HepG2 (cell line): ENCODE measurements at regions not wholly inside any gene's neighbourhood (a gene's known extent, or its start where the extent isn't known, plus 50 kb on each side); places are given as distances from the start of the nearest gene placed in this dataset.

Source experiments
- HMG20B ChIP-seq: conservative IDR thresholded peaks from 2 replicates; pipeline ENCODE4 v1.6.1; 2016; ENCODE audit warnings: missing genetic modification reagents, missing compliant biosample characterization
- HNF4G ChIP-seq, 2 experiments: sonication (generic) in 1 of 2; formaldehyde crosslinking in 1 of 2; IDR thresholded peaks; 2 replicates each; pipeline versions ENCODE4 v1.4.0 to v1.6.1; 2011 to 2020; ENCODE audit warnings: borderline replicate concordance in 2 of 2, low read depth in 2 of 2, mild to moderate bottlenecking in 2 of 2, low read length in 1 of 2, missing genetic modification reagents in 1 of 2, moderate library complexity in 1 of 2
- HOXA5 ChIP-seq: sonication (generic); formaldehyde crosslinking; IDR thresholded peaks from 2 replicates; pipeline ENCODE4 v1.4.0; 2020; ENCODE audit warnings: missing genetic modification reagents
- JARID2 ChIP-seq: sonication (generic); formaldehyde crosslinking; IDR thresholded peaks from 2 replicates; pipeline ENCODE4 v1.8.1; 2023; ENCODE audit warnings: missing genetic modification reagents, inconsistent platforms; ENCODE audit not compliant: insufficient replicate concordance
- KLF15 ChIP-seq: sonication (generic); formaldehyde crosslinking; IDR thresholded peaks from 2 replicates; pipeline ENCODE4 v1.8.1; 2023; ENCODE audit warnings: borderline replicate concordance, mild to moderate bottlenecking, inconsistent platforms, missing genetic modification reagents, mixed read lengths
- MIXL1 ChIP-seq: IDR thresholded peaks from 2 replicates; pipeline ENCODE4 v1.6.1; 2016
- SP1 ChIP-seq, 2 experiments: fragments of 450-650 bp in 1 of 2; sonication (generic) in 1 of 2; formaldehyde crosslinking in 1 of 2; IDR thresholded peaks; 2 replicates each; pipeline versions ENCODE4 v1.4.0 to v1.6.1; 2016 to 2020; ENCODE audit warnings: missing genetic modification reagents in 1 of 2
- TF ChIP-seq, protein P1 (sequence below): sonication (generic); formaldehyde crosslinking; IDR thresholded peaks from 2 replicates; pipeline ENCODE4 v1.4.0; 2020; ENCODE audit warnings: missing genetic modification reagents, borderline replicate concordance
- TF ChIP-seq, protein P2 (sequence below): IDR thresholded peaks from 2 replicates; pipeline ENCODE4 v1.6.1; 2012; ENCODE audit warnings: low read depth, low read length, improper control_type of control experiment
- TF ChIP-seq, protein P3 (sequence below): IDR thresholded peaks from 2 replicates; pipeline ENCODE4 v1.4.0; 2020; ENCODE audit warnings: mild to moderate bottlenecking, missing genetic modification reagents
- TF ChIP-seq, protein P4 (sequence below): sonication (generic); formaldehyde crosslinking; conservative IDR thresholded peaks from 2 replicates; pipeline ENCODE4 v1.4.0; 2020; ENCODE audit warnings: mild to moderate bottlenecking, missing genetic modification reagents, moderate library complexity
- TF ChIP-seq, protein P5 (sequence below): sonication (generic); formaldehyde crosslinking; IDR thresholded peaks from 2 replicates; pipeline ENCODE4 v1.5.0; 2020; ENCODE audit warnings: mild to moderate bottlenecking, missing genetic modification reagents

DNA sequence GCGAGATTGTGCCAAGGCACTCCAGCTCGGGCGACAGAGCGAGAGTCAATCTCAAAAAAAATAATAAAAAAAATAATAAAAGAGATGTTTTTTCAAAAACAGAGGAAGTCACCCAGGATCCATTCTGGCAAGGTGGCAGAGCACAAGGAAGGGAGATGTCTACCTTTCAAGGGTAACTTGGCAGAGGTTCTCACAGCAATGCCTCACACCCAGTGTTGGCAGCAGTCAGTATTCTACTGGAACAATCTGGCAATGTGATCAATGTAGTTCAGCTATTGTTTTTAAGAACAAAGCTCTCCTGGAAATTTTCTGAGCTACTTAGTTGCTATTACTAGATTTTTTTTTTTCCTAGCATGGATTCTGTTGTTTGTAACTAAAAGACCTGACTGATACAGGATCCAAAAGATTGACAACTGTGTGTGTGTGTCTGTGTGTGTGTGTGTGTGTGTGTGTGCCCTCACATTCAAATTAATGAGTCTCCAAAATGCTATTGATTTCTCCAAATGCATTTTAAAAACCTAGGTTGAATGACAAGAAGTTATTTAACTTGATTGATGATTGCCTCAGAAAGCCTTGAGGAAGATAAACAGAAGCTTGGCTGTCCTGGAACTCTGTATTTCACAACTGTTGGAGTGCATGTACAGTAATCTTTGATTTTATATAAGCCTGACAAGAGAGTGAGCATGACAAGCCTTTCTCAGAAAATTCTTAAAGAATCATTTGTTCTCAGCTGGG is 114.1 kb upstream of the RREB1 start (continued):
- TF ChIP-seq, protein P1, sequence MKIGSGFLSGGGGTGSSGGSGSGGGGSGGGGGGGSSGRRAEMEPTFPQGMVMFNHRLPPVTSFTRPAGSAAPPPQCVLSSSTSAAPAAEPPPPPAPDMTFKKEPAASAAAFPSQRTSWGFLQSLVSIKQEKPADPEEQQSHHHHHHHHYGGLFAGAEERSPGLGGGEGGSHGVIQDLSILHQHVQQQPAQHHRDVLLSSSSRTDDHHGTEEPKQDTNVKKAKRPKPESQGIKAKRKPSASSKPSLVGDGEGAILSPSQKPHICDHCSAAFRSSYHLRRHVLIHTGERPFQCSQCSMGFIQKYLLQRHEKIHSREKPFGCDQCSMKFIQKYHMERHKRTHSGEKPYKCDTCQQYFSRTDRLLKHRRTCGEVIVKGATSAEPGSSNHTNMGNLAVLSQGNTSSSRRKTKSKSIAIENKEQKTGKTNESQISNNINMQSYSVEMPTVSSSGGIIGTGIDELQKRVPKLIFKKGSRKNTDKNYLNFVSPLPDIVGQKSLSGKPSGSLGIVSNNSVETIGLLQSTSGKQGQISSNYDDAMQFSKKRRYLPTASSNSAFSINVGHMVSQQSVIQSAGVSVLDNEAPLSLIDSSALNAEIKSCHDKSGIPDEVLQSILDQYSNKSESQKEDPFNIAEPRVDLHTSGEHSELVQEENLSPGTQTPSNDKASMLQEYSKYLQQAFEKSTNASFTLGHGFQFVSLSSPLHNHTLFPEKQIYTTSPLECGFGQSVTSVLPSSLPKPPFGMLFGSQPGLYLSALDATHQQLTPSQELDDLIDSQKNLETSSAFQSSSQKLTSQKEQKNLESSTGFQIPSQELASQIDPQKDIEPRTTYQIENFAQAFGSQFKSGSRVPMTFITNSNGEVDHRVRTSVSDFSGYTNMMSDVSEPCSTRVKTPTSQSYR (CRISPR knock-in tag) = no peak
- TF ChIP-seq, protein P2, sequence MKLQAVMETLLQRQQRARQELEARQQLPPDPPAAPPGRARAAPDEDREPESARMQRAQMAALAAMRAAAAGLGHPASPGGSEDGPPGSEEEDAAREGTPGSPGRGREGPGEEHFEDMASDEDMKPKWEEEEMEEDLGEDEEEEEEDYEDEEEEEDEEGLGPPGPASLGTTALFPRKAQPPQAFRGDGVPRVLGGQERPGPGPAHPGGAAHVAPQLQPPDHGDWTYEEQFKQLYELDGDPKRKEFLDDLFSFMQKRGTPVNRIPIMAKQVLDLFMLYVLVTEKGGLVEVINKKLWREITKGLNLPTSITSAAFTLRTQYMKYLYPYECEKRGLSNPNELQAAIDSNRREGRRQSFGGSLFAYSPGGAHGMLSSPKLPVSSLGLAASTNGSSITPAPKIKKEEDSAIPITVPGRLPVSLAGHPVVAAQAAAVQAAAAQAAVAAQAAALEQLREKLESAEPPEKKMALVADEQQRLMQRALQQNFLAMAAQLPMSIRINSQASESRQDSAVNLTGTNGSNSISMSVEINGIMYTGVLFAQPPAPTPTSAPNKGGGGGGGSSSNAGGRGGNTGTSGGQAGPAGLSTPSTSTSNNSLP = peak; percentile 66
- TF ChIP-seq, protein P3, sequence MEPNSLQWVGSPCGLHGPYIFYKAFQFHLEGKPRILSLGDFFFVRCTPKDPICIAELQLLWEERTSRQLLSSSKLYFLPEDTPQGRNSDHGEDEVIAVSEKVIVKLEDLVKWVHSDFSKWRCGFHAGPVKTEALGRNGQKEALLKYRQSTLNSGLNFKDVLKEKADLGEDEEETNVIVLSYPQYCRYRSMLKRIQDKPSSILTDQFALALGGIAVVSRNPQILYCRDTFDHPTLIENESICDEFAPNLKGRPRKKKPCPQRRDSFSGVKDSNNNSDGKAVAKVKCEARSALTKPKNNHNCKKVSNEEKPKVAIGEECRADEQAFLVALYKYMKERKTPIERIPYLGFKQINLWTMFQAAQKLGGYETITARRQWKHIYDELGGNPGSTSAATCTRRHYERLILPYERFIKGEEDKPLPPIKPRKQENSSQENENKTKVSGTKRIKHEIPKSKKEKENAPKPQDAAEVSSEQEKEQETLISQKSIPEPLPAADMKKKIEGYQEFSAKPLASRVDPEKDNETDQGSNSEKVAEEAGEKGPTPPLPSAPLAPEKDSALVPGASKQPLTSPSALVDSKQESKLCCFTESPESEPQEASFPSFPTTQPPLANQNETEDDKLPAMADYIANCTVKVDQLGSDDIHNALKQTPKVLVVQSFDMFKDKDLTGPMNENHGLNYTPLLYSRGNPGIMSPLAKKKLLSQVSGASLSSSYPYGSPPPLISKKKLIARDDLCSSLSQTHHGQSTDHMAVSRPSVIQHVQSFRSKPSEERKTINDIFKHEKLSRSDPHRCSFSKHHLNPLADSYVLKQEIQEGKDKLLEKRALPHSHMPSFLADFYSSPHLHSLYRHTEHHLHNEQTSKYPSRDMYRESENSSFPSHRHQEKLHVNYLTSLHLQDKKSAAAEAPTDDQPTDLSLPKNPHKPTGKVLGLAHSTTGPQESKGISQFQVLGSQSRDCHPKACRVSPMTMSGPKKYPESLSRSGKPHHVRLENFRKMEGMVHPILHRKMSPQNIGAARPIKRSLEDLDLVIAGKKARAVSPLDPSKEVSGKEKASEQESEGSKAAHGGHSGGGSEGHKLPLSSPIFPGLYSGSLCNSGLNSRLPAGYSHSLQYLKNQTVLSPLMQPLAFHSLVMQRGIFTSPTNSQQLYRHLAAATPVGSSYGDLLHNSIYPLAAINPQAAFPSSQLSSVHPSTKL = peak; percentile 64
- TF ChIP-seq KLF15 = no peak
- TF ChIP-seq MIXL1 (CRISPR knock-in tag) = 0 out of 2 replicates have a peak, but pooled peaks have one; percentile 55
- TF ChIP-seq, protein P4, sequence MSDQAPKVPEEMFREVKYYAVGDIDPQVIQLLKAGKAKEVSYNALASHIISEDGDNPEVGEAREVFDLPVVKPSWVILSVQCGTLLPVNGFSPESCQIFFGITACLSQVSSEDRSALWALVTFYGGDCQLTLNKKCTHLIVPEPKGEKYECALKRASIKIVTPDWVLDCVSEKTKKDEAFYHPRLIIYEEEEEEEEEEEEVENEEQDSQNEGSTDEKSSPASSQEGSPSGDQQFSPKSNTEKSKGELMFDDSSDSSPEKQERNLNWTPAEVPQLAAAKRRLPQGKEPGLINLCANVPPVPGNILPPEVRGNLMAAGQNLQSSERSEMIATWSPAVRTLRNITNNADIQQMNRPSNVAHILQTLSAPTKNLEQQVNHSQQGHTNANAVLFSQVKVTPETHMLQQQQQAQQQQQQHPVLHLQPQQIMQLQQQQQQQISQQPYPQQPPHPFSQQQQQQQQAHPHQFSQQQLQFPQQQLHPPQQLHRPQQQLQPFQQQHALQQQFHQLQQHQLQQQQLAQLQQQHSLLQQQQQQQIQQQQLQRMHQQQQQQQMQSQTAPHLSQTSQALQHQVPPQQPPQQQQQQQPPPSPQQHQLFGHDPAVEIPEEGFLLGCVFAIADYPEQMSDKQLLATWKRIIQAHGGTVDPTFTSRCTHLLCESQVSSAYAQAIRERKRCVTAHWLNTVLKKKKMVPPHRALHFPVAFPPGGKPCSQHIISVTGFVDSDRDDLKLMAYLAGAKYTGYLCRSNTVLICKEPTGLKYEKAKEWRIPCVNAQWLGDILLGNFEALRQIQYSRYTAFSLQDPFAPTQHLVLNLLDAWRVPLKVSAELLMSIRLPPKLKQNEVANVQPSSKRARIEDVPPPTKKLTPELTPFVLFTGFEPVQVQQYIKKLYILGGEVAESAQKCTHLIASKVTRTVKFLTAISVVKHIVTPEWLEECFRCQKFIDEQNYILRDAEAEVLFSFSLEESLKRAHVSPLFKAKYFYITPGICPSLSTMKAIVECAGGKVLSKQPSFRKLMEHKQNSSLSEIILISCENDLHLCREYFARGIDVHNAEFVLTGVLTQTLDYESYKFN = 0 out of 2 replicates have a peak, but pooled peaks have one; percentile 18
- TF ChIP-seq, protein P5, sequence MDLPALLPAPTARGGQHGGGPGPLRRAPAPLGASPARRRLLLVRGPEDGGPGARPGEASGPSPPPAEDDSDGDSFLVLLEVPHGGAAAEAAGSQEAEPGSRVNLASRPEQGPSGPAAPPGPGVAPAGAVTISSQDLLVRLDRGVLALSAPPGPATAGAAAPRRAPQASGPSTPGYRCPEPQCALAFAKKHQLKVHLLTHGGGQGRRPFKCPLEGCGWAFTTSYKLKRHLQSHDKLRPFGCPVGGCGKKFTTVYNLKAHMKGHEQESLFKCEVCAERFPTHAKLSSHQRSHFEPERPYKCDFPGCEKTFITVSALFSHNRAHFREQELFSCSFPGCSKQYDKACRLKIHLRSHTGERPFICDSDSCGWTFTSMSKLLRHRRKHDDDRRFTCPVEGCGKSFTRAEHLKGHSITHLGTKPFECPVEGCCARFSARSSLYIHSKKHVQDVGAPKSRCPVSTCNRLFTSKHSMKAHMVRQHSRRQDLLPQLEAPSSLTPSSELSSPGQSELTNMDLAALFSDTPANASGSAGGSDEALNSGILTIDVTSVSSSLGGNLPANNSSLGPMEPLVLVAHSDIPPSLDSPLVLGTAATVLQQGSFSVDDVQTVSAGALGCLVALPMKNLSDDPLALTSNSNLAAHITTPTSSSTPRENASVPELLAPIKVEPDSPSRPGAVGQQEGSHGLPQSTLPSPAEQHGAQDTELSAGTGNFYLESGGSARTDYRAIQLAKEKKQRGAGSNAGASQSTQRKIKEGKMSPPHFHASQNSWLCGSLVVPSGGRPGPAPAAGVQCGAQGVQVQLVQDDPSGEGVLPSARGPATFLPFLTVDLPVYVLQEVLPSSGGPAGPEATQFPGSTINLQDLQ (CRISPR knock-in tag) = no peak
- no peak for TF ChIP-seq JARID2
- no peak for TF ChIP-seq SP1 (IDR thresholded peaks at IDR 0.05)
- no peak for TF ChIP-seq SP1 (CRISPR knock-in tag; IDR thresholded peaks at IDR 0.05)
- no peak for TF ChIP-seq HNF4G (IDR thresholded peaks at IDR 0.05; ENCODE audit: borderline replicate concordance, low read depth, low read length)
- no peak for TF ChIP-seq HNF4G (CRISPR knock-in tag; IDR thresholded peaks at IDR 0.05; ENCODE audit: borderline replicate concordance, low read depth)
- peak; percentile 68 for TF ChIP-seq HOXA5 (CRISPR knock-in tag)
- TF ChIP-seq HMG20B (CRISPR knock-in tag) = no peak
